ENCODE measurements at regions not wholly inside any gene's neighbourhood (a gene's known extent, or its start where the extent isn't known, plus 50 kb on each side); places are given as distances from the start of the nearest gene placed in this dataset.

DNA sequence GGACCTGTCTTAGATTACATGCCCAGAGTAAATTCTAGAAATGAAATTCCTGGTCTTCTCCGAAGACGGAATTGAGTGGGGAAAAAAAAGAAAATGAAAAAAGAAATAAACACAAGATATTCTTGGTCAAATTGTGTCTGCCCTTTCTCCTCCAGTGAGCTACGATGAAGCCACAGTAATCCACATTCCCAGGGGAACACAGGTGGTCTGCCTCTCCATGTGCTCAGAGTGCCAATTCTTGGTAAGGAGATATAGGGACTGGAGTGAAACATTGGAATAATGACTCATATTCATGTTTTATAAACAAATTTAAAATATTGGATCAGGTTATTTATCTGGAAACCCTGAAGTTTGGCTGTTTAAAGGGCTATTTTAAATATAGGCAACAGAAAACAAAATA lies 54.2 kb upstream of the MGST2 start:
- in situ Hi-C loops (cut with MboI; ENCODE audit: low pct_unique_long_range_greater_than_20kb, low sequenced_read_pairs) = no loop called here
- no peak for DNase-seq

DNA sequence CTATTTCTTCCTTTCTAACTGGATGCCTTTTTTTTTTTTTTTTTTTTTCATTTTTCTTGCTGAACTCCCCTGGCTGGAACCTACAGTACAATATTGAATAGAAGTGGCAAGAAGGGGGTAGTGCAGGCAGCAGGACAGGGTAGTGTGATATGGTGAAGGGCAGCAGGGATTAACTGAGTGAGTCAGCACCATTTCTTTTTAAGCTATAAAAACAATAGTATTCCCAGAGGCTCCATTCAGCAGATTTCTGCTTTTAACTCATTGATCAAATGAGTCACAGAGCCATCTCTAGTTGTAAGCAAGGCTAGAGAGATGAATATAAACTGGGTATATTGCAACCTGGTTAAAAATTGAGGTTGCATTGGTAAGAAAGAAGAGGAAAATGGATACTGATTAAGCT lies 53.6 kb upstream of the SETD7 start:
- DNase-seq = peak; percentile 57
- in situ Hi-C loops (cut with MboI; ENCODE audit: low pct_unique_long_range_greater_than_20kb, low sequenced_read_pairs) = no loop called here

DNA sequence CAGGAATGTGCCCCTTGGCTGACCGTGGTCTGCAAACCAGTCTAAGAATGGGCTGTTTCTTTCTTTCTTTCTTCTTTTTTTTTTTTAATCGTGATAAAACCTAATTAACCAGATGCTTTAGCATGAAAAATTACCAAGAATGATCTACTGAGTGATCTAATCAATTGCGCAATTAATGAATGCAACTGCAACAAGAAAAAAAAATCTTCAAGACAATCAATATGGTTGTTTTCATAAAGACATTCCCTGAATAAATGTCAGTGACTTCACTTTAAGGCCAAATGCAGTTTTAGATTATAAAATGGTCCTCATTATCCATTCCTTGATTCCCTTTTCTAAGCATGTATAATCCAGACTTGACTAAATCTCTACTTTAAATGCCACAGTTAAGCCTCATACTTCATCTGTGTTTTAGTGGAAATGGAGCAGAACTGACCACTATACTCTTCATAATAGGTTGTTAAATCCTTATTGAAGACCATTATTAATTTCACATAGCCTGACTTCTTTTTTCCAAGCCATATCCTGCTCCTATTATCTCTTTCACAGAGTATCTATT lies 51.6 kb upstream of the SETD7 start:
- in situ Hi-C loops (cut with MboI; ENCODE audit: low pct_unique_long_range_greater_than_20kb, low sequenced_read_pairs) = no loop called here
- no peak for DNase-seq

DNA sequence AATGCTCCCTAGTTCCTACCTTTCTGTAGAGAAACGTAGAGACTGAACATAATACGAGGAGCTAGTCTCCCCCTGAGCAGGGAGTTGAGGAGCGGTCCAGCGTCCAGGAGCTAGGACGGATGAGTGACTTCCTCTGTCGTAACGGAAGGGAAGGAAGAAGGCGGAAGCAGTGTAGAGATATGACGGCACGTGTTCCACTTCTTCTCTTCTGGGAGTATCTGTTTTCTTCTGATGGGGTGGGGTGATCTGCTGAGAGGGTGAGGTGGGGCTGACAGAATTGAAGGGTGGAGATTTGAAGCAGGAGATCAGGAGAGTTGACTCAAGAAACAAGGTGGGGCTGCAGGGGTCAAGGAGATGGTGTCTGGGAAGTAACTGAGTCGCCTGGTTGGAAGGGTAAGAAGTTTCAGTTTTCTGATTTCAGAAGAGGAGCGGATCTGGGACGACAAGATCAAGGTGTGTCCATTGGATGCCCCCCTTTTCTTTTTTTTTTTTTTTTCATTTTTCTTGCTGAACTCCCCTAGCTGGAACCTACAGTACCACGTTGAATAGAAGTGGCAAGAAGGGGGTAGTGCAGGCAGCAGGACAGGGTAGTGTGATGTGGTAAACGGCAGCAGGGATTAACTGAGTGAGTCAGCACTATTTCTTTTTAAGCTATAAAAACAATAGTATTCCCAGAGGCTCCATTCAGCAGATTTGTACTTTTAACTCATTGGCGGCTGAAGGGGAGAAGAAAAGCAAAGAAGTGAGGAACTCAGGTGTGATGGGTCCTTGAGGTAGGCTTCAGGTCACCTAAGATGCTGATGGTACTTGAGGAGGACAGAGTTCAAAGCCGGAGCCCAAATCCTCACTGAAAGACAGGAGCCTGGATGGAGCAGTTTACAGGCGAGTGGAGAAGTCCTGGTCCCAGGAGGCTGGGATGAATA lies 50.8 kb upstream of the SETD7 start:
- in situ Hi-C loops (cut with MboI; ENCODE audit: low pct_unique_long_range_greater_than_20kb, low sequenced_read_pairs) = no loop called here
- DNase-seq = peak; percentile 73

DNA sequence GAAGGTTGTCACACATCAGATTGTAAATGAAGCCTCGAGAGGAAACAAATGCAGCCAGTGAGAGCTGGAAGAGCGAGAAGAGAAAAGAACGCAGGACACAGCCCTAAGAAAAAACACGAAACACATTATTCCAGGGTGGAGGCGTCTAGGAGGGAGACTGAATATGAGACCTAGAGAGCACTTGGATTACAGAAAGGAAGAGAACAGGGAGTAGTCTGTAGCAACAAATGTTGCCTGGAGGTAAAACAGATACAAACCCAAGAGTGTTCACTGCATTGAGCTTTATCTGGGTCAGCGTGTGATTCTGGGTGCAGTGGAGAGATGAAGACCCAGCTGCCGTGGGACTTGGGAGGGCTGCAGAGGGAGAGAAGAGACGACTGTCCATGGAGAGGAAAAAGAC lies 50.1 kb upstream of the SETD7 start:
- in situ Hi-C loops (cut with MboI; ENCODE audit: low pct_unique_long_range_greater_than_20kb, low sequenced_read_pairs) = no loop called here
- no peak for DNase-seq
